ENCODE measurements at regions not wholly inside any gene's neighbourhood (a gene's known extent, or its start where the extent isn't known, plus 50 kb on each side); places are given as distances from the start of the nearest gene placed in this dataset.

DNA sequence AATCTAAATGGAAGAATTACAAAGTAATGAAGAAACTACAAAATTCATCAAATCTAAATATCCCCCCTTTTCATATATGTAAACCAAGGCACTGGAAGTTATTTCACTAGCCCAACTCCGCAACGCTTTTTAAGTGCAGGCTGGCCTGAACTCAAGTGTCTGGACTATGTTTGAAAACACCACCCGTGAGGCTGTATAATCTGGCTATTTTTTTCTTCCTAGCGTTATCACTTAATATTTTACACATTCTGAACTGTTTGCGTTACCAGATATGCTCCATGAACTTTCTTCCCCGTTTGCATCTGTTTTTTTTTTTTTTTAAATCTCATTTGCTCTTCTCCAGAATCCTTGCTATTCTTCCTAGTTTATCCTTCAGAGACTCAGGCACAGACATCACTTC is 619.5 kb upstream of the CBLB start:
- Mint-ChIP-seq H3K4me3 (no peak overlapping the region), H3K9me3 (no peaks in the 10 kb centered on the region), H3K27ac (no peak overlapping the region), H3K36me3 (ENCODE audit: low read depth) (no peaks in the 10 kb centered on the region), H3K4me1 (peaks cover 5% of the 10 kb centered on the region), H3K27me3 (ENCODE audit: low read depth) (no peaks in the 10 kb centered on the region)
- TF ChIP-seq, protein P1, sequence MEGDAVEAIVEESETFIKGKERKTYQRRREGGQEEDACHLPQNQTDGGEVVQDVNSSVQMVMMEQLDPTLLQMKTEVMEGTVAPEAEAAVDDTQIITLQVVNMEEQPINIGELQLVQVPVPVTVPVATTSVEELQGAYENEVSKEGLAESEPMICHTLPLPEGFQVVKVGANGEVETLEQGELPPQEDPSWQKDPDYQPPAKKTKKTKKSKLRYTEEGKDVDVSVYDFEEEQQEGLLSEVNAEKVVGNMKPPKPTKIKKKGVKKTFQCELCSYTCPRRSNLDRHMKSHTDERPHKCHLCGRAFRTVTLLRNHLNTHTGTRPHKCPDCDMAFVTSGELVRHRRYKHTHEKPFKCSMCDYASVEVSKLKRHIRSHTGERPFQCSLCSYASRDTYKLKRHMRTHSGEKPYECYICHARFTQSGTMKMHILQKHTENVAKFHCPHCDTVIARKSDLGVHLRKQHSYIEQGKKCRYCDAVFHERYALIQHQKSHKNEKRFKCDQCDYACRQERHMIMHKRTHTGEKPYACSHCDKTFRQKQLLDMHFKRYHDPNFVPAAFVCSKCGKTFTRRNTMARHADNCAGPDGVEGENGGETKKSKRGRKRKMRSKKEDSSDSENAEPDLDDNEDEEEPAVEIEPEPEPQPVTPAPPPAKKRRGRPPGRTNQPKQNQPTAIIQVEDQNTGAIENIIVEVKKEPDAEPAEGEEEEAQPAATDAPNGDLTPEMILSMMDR (IDR thresholded peaks at IDR 0.05; ENCODE audit: unreplicated experiment in 3 of 3), result no peak

DNA sequence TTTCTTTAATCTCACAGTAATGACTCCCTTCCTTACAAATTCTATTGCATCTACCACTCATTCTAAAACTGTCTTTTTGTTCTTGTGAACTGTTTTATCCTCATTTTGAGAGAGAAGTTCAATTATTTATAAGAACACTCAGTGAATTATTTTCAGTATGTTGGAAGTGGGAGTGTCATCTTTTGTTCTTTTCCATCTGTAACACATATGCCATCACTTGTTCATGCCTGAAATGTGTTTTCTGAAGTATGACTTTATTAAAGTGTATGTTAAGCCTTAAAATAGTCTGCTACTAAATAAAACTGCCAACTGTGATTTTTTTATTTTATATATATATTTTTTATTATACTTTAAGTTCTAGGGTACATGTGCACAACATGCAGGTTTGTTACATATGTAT is 623.0 kb upstream of the CBLB start:
- TF ChIP-seq, protein P1 (IDR thresholded peaks at IDR 0.05; ENCODE audit: unreplicated experiment in 3 of 3), result no peak
- H3K4me1 Mint-ChIP-seq, result no peaks in the 10 kb centered on the region
- no peaks in the 10 kb centered on the region for H3K27me3 Mint-ChIP-seq (ENCODE audit: low read depth)
- H3K27ac Mint-ChIP-seq, result no peak overlapping the region
- no peaks in the 10 kb centered on the region for H3K36me3 Mint-ChIP-seq (ENCODE audit: low read depth)
- no peaks in the 10 kb centered on the region for H3K9me3 Mint-ChIP-seq
- H3K4me3 Mint-ChIP-seq, result no peak overlapping the region

DNA sequence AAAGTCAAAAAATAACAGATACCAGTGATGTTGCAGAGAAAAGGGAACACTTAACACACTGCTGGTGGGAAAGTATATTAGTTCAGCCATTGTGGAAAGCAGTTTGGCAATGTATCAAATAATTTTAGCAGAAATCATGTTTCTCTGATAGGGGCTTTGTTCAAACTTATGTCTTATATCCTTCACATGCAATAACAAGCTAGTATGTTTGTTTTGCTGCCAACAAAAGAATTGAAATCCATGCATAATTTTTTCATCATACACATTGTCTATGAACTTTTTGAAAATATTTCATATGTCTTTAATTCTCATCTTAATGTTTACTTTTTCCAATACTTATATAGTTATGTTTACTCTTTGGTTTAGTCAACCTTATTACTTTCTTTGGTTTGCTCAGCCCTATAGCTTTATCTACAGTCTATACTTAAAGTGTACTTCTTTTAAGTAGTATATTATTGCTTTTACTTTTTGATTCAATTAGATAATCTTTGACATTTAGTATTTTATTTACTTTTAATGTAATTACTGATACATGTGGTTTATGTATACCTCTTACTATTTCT is 639.6 kb upstream of the CBLB start:
- Mint-ChIP-seq H3K36me3 (ENCODE audit: low read depth) (no peaks in the 10 kb centered on the region), H3K9me3 (peaks cover 9% of the 10 kb centered on the region), H3K4me3 (no peak overlapping the region), H3K27ac (no peak overlapping the region), H3K27me3 (ENCODE audit: low read depth) (no peaks in the 10 kb centered on the region), H3K4me1 (no peaks in the 10 kb centered on the region)
- TF ChIP-seq, protein P1 (IDR thresholded peaks at IDR 0.05; ENCODE audit: unreplicated experiment in 3 of 3), result no peak

DNA sequence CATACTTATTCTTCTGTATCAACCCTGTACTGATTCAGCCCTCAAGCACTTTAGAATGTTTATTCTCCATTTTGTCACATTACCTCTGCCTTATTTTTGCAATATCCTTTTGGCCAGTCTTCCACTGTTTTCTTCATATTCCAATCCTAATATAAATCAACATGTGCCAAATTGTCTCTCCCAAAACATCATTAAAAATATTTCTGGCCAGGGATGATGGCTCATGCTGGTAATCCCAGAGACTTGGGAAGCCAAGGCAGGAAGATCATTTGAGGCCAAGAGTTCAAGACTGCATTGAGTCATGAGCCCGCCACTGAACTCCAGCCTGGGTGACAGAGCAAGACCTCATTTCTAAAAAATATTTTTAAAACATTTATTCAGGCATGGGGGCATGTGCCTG is 641.4 kb upstream of the CBLB start:
- TF ChIP-seq, protein P1 (IDR thresholded peaks at IDR 0.05; ENCODE audit: unreplicated experiment in 3 of 3), result no peak
- Mint-ChIP-seq H3K36me3 (ENCODE audit: low read depth) (no peaks in the 10 kb centered on the region), H3K9me3 (peaks cover 9% of the 10 kb centered on the region), H3K4me3 (no peak overlapping the region), H3K27me3 (ENCODE audit: low read depth) (no peaks in the 10 kb centered on the region), H3K27ac (no peak overlapping the region), H3K4me1 (no peaks in the 10 kb centered on the region)

DNA sequence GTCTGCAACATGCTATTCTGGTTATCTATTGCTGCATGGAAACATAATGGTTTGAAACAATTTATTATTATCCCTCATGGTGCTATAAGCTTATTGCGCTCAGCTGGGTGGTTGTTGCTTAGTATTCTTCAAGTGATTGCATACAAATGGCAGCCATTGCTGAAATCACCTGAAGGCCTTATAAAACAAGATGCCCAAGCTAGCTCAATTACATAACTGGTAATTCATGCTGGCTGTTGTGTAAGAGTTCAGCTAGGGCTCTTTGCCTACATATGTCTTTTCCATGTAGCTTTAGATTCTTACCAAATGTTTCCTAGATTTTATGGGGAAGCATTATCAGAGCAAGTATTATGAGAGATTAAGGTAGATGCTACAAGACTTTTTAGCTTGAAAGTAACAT is 644.0 kb upstream of the CBLB start:
- TF ChIP-seq, protein P1 (IDR thresholded peaks at IDR 0.05; ENCODE audit: unreplicated experiment in 3 of 3), result no peak

DNA sequence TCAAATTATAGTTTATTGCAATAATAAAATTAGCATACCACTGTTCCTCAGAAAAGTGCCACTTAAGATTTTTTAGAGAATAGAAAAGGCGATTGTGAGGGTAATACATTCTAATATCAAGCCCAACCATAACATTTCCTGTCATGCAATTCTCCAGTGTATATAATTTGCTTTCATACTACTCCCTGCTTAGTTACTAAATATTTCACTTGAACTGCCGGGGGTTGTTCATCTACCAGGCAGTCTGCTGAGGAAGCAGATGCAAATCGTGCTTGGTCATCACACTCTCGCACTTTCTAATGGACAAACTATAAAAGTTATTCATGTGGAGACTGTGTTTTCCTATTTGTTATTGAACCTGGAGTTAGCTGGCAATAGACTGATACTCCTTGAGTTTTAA is 645.6 kb upstream of the CBLB start:
- H3K27ac Mint-ChIP-seq, result peak overlapping the region; percentile 18 to 37 (median 35)
- no peaks in the 10 kb centered on the region for H3K27me3 Mint-ChIP-seq (ENCODE audit: low read depth)
- no peaks in the 10 kb centered on the region for H3K9me3 Mint-ChIP-seq
- no peaks in the 10 kb centered on the region for H3K36me3 Mint-ChIP-seq (ENCODE audit: low read depth)
- TF ChIP-seq, protein P1 (IDR thresholded peaks at IDR 0.05; ENCODE audit: unreplicated experiment in 3 of 3), result no peak
- peaks cover 6% of the 10 kb centered on the region for H3K4me1 Mint-ChIP-seq
- H3K4me3 Mint-ChIP-seq, result no peak overlapping the region

More for the DNA sequence above, 644.0 kb upstream of the CBLB start:
- Mint-ChIP-seq H3K27me3 (ENCODE audit: low read depth) (no peaks in the 10 kb centered on the region), H3K36me3 (ENCODE audit: low read depth) (no peaks in the 10 kb centered on the region), H3K27ac (no peak overlapping the region), H3K4me3 (no peak overlapping the region), H3K9me3 (no peaks in the 10 kb centered on the region), H3K4me1 (no peaks in the 10 kb centered on the region)
